ENCODE measurements at regions not wholly inside any gene's neighbourhood (a gene's known extent, or its start where the extent isn't known, plus 50 kb on each side); places are given as distances from the start of the nearest gene placed in this dataset.

DNA sequence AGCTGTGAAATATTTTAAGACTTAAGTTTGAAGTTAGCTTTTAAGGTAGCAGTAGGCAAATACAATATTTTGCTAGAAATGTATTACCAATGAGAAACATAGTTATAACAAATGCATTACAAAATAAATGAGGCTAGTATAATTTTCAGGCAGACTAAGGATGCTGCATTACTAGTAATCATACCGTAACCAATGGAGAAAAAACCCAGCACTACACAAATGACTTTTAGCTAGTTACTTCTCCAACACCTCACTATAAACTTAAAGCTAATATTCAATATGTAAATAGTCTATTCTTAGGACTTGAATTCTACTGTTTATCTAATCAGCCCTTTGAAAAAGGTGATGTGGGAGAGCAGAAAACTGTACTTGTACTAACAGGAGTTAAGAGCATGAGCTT lies 285.3 kb upstream of the KLF14 start:
- intact Hi-C loops (cut with micrococcal nuclease) = no loop called here
- DNase-seq (ENCODE audit: low spot score) = no peak
- Mint-ChIP-seq H3K4me3 (no peak overlapping the region), H3K27ac (no peak overlapping the region), H3K4me1 (ENCODE audit: low read depth) (peaks cover 34% of the 10 kb centered on the region), H3K27me3 (ENCODE audit: insufficient read depth) (no peaks in the 10 kb centered on the region), H3K9me3 (peaks cover 15% of the 10 kb centered on the region), H3K36me3 (ENCODE audit: low read depth) (peaks cover 43% of the 10 kb centered on the region)

DNA sequence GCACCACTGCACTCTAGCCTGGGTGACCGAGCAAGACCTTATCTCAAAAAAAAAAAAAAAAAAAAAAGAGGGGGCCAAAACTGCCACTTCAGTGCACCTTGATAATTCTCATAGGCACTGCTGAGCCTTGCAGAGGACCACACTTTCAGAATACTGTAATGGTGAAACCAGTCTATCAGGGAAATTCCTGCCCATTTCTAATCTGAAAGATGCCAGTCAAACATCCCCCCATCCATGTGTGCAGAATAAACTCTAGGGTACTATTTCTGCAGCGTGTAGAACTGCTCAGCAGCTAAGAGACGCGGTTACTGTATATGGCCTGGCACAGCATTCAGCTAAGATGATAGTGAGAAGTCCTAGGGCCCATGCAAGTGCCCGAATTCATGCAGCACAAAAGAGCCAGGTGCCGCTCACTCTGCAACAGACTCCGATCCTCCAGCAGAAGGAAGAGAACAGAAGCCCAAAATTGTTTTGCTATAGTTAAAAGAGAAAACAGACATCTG lies 286.8 kb upstream of the KLF14 start:
- intact Hi-C loops (cut with micrococcal nuclease) = loop anchor here (1.0 kb wide), 2 partner anchors 9 to 10 kb away; no protein-coding TSS in a partner anchor
- H3K9me3 Mint-ChIP-seq = peaks cover 16% of the 10 kb centered on the region
- H3K36me3 Mint-ChIP-seq (ENCODE audit: low read depth) = peaks cover 41% of the 10 kb centered on the region
- H3K4me1 Mint-ChIP-seq (ENCODE audit: low read depth) = peaks cover 36% of the 10 kb centered on the region
- H3K4me3 Mint-ChIP-seq = peak overlapping the region; percentile 5
- no peak for DNase-seq (ENCODE audit: low spot score)
- H3K27me3 Mint-ChIP-seq (ENCODE audit: insufficient read depth) = no peaks in the 10 kb centered on the region
- peak overlapping the region; percentile 50 for H3K27ac Mint-ChIP-seq

DNA sequence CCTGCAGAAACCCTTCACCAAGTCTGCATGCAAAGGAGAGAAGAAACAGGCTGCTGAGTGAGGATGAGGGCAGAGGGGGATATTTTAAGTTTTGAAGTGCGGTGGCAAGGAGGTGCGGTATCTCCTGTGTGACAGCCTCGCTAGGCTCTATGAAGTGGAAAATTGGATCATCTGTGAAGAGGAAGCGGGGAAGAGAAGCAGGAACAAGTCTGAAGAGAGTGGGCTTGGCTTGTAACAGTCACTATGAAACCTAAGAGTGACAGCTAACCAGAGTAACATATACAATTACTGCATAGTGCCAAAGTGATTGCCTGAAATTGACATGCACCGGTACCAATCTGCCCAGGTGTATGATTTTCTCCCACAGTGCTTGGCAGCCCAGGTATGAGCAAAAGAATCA lies 287.5 kb upstream of the KLF14 start:
- intact Hi-C loops (cut with micrococcal nuclease) = loop anchor here (1.0 kb wide), 2 partner anchors 9 to 10 kb away; no protein-coding TSS in a partner anchor
- Mint-ChIP-seq H3K4me1 (ENCODE audit: low read depth) (peaks cover 43% of the 10 kb centered on the region), H3K36me3 (ENCODE audit: low read depth) (peaks cover 41% of the 10 kb centered on the region), H3K9me3 (peaks cover 16% of the 10 kb centered on the region), H3K4me3 (peak overlapping the region; percentile 5), H3K27ac (peak overlapping the region; percentile 87), H3K27me3 (ENCODE audit: insufficient read depth) (no peaks in the 10 kb centered on the region)
- DNase-seq (ENCODE audit: low spot score) = no peak

DNA sequence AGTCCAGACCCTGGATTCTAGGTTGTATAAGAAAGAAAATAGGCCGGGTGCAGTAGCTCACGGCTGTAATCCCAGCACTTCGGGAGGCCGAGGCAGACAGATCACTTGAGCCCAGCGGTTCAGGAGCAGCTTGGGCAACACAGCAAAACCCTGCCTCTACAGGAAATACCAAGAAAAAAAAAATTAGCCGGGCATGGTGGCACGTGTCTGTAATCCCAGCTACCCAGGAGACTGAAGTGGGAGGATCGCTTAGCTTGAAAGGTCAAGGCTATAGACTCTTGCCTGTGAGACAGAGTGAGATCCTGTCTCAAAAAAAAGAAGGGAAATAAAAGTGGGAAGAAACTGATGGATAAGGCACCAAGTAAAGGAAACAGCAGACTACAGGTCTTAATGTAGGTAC lies 287.9 kb upstream of the KLF14 start:
- Mint-ChIP-seq H3K27me3 (ENCODE audit: insufficient read depth) (no peaks in the 10 kb centered on the region), H3K4me3 (peak overlapping the region; percentile 5), H3K9me3 (peaks cover 16% of the 10 kb centered on the region), H3K4me1 (ENCODE audit: low read depth) (peaks cover 47% of the 10 kb centered on the region), H3K27ac (peak overlapping the region; percentile 87), H3K36me3 (ENCODE audit: low read depth) (peaks cover 42% of the 10 kb centered on the region)
- DNase-seq (ENCODE audit: low spot score) = no peak
- intact Hi-C loops (cut with micrococcal nuclease) = loop anchor here (1.0 kb wide), 2 partner anchors 9 to 10 kb away; no protein-coding TSS in a partner anchor

DNA sequence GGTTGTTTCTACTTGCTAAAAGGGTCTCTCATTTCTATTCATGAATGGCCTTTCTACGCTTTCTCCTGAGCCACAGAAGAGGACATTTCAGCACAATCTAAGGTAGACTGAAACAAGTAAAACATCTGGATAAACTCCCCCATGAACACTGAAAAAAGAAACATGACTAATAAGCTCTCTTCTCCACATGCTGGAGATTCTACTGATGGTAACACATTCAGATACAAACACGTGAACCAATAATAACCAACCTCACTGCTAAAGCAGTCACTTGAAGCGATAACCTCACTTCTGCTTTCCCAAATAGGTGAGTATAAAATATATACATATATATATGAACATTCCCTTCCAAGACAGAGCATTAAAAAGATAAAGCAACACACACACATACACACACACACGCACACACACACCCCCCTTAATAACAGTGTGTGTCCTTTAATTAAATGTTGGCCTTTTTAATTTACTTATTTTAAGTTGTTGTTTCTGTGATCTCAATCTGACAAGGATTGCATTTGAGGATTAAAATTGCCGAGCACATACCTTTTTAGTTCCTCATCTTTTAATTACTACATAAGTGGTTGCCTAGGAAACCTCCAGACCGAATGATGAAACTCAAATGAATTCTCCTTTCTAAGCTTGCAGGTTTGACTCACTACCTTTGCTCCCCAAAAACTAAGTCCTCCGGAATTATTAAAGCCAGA lies 292.4 kb upstream of the KLF14 start:
- Mint-ChIP-seq H3K27ac (peak overlapping the region; percentile 61), H3K4me1 (ENCODE audit: low read depth) (peaks cover 63% of the 10 kb centered on the region), H3K4me3 (no peak overlapping the region), H3K9me3 (peaks cover 16% of the 10 kb centered on the region), H3K36me3 (ENCODE audit: low read depth) (peaks cover 35% of the 10 kb centered on the region), H3K27me3 (ENCODE audit: insufficient read depth) (no peaks in the 10 kb centered on the region)
- DNase-seq (ENCODE audit: low spot score) = no peak
- intact Hi-C loops (cut with micrococcal nuclease) = no loop called here

DNA sequence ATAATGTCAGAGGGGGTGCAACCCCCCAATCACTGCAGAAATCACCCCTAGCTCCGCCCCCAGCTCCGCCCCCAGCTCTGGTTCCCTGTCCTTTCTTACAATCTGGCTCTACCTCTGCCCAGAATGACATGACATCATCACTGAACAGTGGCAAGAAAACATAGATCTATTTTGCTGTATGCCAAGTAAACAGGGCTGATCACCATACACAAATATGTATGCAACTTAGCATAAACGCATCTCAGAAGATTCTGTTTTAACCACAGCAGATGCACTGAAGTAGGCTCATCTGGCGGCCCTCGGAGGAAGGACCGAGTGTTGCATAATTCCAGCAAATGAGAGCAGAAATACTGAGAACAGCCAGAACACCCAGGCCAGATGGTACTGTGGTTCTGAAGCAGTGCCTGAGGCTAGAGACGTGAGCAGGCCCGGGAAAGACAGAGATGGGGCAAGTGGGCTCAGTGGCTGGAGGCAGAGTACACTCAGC lies 293.3 kb upstream of the KLF14 start:
- Mint-ChIP-seq H3K9me3 (peaks cover 13% of the 10 kb centered on the region), H3K4me1 (ENCODE audit: low read depth) (peaks cover 63% of the 10 kb centered on the region), H3K36me3 (ENCODE audit: low read depth) (peaks cover 32% of the 10 kb centered on the region), H3K27ac (peak overlapping the region; percentile 61), H3K27me3 (ENCODE audit: insufficient read depth) (no peaks in the 10 kb centered on the region), H3K4me3 (peak overlapping the region; percentile 10)
- DNase-seq (ENCODE audit: low spot score) = no peak
- intact Hi-C loops (cut with micrococcal nuclease) = no loop called here

DNA sequence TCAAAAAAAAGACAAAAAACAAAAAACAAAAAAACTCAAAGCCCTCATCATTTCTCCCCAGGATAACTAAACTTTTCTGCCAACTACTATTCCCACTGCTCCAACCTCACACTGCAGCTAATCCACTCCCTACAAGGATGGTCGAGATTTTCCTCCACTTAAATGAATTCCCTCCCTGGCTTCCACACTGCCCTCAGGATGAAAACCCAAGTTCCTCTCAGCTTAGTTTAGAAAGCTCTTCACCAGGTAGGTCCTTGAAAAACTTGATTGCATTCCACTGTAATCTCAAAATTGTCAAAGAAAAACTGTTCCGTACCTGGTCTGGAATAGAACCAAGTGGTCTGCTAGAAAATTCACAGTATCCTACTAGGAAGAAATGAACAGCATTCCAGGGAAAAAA lies 294.3 kb upstream of the KLF14 start:
- Mint-ChIP-seq H3K36me3 (ENCODE audit: low read depth) (peaks cover 29% of the 10 kb centered on the region), H3K27me3 (ENCODE audit: insufficient read depth) (no peaks in the 10 kb centered on the region), H3K4me1 (ENCODE audit: low read depth) (peaks cover 73% of the 10 kb centered on the region), H3K4me3 (no peak overlapping the region), H3K27ac (peak overlapping the region; percentile 13), H3K9me3 (peaks cover 8% of the 10 kb centered on the region)
- intact Hi-C loops (cut with micrococcal nuclease) = no loop called here
- DNase-seq (ENCODE audit: low spot score) = no peak

DNA sequence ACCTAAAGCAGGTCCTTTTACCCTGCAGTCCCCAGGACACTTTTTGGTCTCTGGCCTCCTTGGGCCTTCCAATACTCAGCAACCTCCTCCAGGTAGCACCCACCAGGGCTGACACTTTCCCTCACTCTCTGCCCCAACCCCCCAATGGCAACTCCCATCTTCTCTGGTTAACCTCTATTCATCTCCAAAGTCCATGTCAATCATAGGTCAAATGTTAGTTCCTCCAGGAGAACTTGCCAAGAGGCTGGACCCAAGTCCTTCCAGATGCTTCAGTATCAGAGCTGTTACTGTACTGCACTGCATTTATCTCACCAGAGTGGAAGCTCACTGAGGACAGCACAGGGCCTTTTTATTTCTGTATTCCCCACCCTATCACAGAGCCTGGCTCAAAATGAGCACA lies 295.0 kb upstream of the KLF14 start:
- Mint-ChIP-seq H3K4me3 (no peak overlapping the region), H3K9me3 (peaks cover 4% of the 10 kb centered on the region), H3K4me1 (ENCODE audit: low read depth) (peaks cover 79% of the 10 kb centered on the region), H3K27me3 (ENCODE audit: insufficient read depth) (no peaks in the 10 kb centered on the region), H3K36me3 (ENCODE audit: low read depth) (peaks cover 26% of the 10 kb centered on the region), H3K27ac (no peak overlapping the region)
- no peak for DNase-seq (ENCODE audit: low spot score)
- intact Hi-C loops (cut with micrococcal nuclease) = no loop called here

DNA sequence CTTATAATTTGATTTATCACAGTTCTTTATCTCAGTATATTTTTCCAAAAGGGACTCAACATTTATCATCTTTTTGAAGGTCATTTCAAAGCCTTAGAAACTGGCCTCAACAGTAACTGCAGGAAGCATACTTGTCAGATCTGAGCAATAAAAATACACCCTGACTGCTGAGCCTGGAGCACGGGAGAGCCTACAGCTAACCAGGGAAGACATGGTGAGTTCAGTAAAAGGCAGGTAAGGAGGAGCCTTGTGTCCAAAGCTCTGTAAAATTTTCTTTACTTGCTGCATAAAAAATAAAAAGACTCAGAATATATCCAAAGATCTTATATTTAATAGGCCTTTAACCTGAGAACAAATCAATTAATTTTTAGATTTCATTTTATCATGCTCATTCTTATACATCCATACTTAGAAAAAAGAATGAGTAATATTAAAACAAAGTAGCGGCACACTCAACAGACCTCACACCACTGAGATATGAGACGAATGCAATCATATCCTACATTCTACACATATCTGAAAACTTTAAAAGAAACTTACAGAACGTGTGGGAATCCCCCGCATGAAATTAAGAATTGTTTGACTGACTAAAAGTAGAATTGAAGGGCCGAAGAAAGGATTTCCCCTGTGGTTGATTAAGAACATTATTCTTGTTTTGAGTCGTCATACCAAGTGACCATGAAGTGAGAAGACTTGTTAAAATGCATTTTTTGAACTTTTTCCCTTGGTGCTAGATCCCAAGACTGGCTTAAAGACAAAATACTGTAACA lies 296.4 kb upstream of the MKLN1 start:
- intact Hi-C loops (cut with micrococcal nuclease) = loop anchor here (1.0 to 10.0 kb wide), 11 partner anchors 9 to 366 kb away; partner anchors contain the start of gene COPG2
- peak overlapping the region; percentile 42 for H3K4me3 Mint-ChIP-seq
- no peak for DNase-seq (ENCODE audit: low spot score)
- H3K27me3 Mint-ChIP-seq (ENCODE audit: insufficient read depth) = no peaks in the 10 kb centered on the region
- H3K4me1 Mint-ChIP-seq (ENCODE audit: low read depth) = peaks cover 79% of the 10 kb centered on the region
- H3K27ac Mint-ChIP-seq = peak overlapping the region; percentile 81
- peaks cover 26% of the 10 kb centered on the region for H3K36me3 Mint-ChIP-seq (ENCODE audit: low read depth)
- H3K9me3 Mint-ChIP-seq = no peaks in the 10 kb centered on the region

DNA sequence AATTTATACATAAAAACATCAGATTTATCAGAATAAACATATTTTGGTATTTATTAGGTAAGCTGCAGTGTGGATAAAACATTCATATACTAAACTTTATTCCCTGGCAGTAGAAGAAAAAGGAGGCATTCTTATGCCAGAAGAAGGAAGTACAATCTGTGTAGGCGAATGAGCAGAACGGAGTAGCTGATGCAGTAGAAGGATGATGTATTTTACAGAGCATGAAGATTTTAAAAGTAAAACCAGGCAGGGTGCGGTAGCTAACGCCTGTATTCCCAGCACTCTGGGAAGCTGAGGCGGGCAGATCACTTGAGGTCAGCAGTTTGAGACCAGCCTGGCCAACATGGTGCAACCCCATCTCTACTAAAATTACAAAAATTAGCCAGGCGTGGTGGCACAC lies 294.9 kb upstream of the MKLN1 start:
- intact Hi-C loops (cut with micrococcal nuclease) = loop anchor here (5.0 to 10.0 kb wide), 2 partner anchors 35 to 368 kb away; partner anchors contain the start of gene COPG2
- Mint-ChIP-seq H3K9me3 (no peaks in the 10 kb centered on the region), H3K4me3 (no peak overlapping the region), H3K27me3 (ENCODE audit: insufficient read depth) (no peaks in the 10 kb centered on the region), H3K27ac (peak overlapping the region; percentile 81), H3K36me3 (ENCODE audit: low read depth) (peaks cover 18% of the 10 kb centered on the region), H3K4me1 (ENCODE audit: low read depth) (peaks cover 71% of the 10 kb centered on the region)
- DNase-seq (ENCODE audit: low spot score) = no peak

DNA sequence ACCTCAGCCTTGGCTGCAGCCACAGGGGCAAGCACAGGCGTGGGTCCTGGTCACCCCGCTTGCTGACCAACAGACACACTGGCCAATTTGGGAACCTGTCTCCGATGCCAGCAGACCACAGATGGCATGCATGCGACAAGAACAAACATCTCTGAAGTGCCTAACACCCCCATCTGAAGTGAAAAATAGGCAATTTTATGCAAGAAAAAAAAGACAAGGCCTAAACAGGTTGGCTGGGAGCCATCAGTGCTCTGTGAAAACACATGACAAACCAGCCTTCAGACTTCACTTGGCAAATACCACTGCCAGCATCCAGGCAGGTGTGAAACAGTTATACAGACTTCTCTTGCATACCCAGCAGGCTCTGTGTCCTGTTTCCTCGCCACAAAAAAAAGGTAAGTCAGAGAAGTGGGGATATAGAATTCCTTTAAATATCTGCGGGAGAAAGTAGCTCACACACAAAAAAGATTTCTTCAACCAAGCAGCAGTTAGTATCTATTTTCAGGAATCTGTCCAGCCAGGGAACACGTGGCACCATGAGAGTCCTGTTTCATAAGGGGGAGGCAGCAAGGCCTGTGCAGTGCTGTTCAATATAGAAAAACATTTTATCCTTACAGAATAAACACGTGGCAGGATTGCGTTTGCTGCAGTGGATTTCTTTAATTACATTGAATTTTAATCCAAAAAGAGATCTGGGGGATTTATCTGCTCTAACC lies 293.4 kb upstream of the MKLN1 start:
- DNase-seq (ENCODE audit: low spot score) = no peak
- peaks cover 21% of the 10 kb centered on the region for H3K36me3 Mint-ChIP-seq (ENCODE audit: low read depth)

DNA sequence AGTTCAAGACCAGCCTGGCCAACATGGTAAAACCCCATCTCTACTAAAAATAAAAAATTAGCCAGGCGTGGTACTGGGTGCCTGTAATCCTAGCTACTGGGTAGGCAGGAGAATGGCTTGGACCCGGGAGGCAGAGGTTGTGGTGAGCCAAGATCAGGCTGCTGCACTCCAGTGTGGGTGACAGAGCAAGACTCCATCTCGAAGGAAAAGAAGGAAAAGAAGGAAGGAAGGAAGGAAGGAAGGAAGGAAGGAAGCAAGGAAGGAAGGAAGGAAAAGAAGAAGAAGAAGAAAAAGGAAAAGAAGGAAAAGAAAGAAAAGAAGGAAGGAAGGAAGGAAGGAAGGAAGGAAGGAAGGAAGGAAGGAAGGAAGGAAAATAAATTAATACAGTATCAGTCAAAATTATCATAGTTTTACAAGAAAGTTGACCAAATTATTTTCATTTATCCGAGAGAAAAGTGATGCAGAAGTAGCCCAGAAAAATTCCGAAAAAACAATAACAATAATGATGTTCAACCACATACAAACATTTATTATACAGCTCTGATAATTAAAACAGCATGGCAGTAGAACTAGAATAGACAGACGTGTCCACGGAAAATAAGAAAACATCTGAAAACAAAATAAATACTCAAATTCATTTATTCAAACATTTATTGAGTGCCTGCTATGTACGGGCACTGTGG lies 292.4 kb upstream of the MKLN1 start:
- no peak for DNase-seq (ENCODE audit: low spot score)
- Mint-ChIP-seq H3K27ac (no peak overlapping the region), H3K9me3 (no peaks in the 10 kb centered on the region), H3K4me1 (ENCODE audit: low read depth) (peaks cover 64% of the 10 kb centered on the region), H3K4me3 (no peak overlapping the region), H3K36me3 (ENCODE audit: low read depth) (peaks cover 21% of the 10 kb centered on the region), H3K27me3 (ENCODE audit: insufficient read depth) (no peaks in the 10 kb centered on the region)
- intact Hi-C loops (cut with micrococcal nuclease) = loop anchor here (10.0 kb wide), 1 partner anchor 370 kb away; the partner anchor contains the start of gene COPG2

More for the DNA sequence above, 293.4 kb upstream of the MKLN1 start:
- intact Hi-C loops (cut with micrococcal nuclease) = loop anchor here (5.0 to 10.0 kb wide), 2 partner anchors 37 to 370 kb away; partner anchors contain the start of gene COPG2
- Mint-ChIP-seq H3K27ac (no peak overlapping the region), H3K9me3 (no peaks in the 10 kb centered on the region), H3K27me3 (ENCODE audit: insufficient read depth) (no peaks in the 10 kb centered on the region), H3K4me1 (ENCODE audit: low read depth) (peaks cover 64% of the 10 kb centered on the region), H3K4me3 (no peak overlapping the region)

Data from activated T-helper 1 cell treated with anti-CD3 and anti-CD28 coated beads, Interleukin-12 subunit alpha, Interleukin-12 subunit beta, Interleukin-2, Interleukin-4 antibody, amounts not matched to agents 30 ng/mL and 10 ng/mL and 1 ng/mL, durations not matched to agents 14 hours and 24 hours and 36 hours (primary cell).